Smooth muscle cell (in vitro differentiated cells): ENCODE measurements at regions not wholly inside any gene's neighbourhood (a gene's known extent, or its start where the extent isn't known, plus 50 kb on each side); places are given as distances from the start of the nearest gene placed in this dataset.

Experiments used
- DNase-seq: peaks from one replicate; lab custom pipeline; 2025; ENCODE audit not compliant: unreplicated experiment; lab: John Stamatoyannopoulos, UW
- H2AFZ ChIP-seq: fragments of 200-600 bp; sonication (generic); 2 replicates; pipeline ENCODE4 v1.6.0; 2016; ENCODE audit warnings: antibody characterized with exemption, low read depth, mild to moderate bottlenecking
- H3F3A ChIP-seq: fragments of 200-600 bp; sonication (generic); 2 replicates; pipeline ENCODE4 v1.6.0; 2017; ENCODE audit warnings: antibody characterized with exemption, low read depth
- H3K27ac ChIP-seq: fragments of 200-600 bp; sonication (generic); 2 replicates; pipeline ENCODE4 v1.5.1; 2016; ENCODE audit warnings: low read depth, mild to moderate bottlenecking
- H3K27me3 ChIP-seq: fragments of 200-600 bp; sonication (generic); 2 replicates; pipeline ENCODE4 v1.6.1; 2016; ENCODE audit warnings: low read depth, mild to moderate bottlenecking
- H3K36me3 ChIP-seq: fragments of 200-600 bp; sonication (generic); 2 replicates; pipeline ENCODE4 v1.5.1; 2016; ENCODE audit warnings: low read depth
- H3K4me1 ChIP-seq: fragments of 200-600 bp; sonication (generic); 2 replicates; pipeline ENCODE4 v1.5.1; 2016; ENCODE audit warnings: low read depth
- H3K4me2 ChIP-seq: fragments of 200-600 bp; sonication (generic); 2 replicates; pipeline ENCODE4 v1.6.0; 2016; ENCODE audit warnings: mild to moderate bottlenecking
- H3K4me3 ChIP-seq: fragments of 200-600 bp; sonication (generic); 2 replicates; pipeline ENCODE4 v1.5.1; 2016; ENCODE audit warnings: mild to moderate bottlenecking
- H3K79me2 ChIP-seq: fragments of 200-600 bp; sonication (generic); 2 replicates; pipeline ENCODE4 v1.6.0; 2016; ENCODE audit warnings: low read depth, mild to moderate bottlenecking
- H3K9ac ChIP-seq: fragments of 200-600 bp; sonication (generic); 2 replicates; pipeline ENCODE4 v1.6.0; 2016; ENCODE audit warnings: low read depth
- H3K9me3 ChIP-seq: fragments of 200-600 bp; sonication (generic); replicated peaks from 2 replicates; pipeline ENCODE4 v1.5.1; 2016; ENCODE audit warnings: low read depth
- H4K20me1 ChIP-seq: fragments of 200-600 bp; sonication (generic); 2 replicates; pipeline ENCODE4 v1.6.0; 2016; ENCODE audit warnings: low read depth
- WGBS: methylation state at CpG from one replicate; pipeline ENCODE4 v1.1.7; 2016; ENCODE audit warnings: low lambda C conversion rate; 5-methylcytosine and 5-hydroxymethylcytosine counted together
- TF ChIP-seq, protein P1 (sequence below): fragments of 200-600 bp; sonication (generic); IDR thresholded peaks from 2 replicates; pipeline ENCODE4 v1.5.1; 2017; ENCODE audit warnings: borderline replicate concordance, mild to moderate bottlenecking, antibody characterized with exemption; ENCODE audit not compliant: insufficient read depth, poor library complexity, severe bottlenecking

DNA sequence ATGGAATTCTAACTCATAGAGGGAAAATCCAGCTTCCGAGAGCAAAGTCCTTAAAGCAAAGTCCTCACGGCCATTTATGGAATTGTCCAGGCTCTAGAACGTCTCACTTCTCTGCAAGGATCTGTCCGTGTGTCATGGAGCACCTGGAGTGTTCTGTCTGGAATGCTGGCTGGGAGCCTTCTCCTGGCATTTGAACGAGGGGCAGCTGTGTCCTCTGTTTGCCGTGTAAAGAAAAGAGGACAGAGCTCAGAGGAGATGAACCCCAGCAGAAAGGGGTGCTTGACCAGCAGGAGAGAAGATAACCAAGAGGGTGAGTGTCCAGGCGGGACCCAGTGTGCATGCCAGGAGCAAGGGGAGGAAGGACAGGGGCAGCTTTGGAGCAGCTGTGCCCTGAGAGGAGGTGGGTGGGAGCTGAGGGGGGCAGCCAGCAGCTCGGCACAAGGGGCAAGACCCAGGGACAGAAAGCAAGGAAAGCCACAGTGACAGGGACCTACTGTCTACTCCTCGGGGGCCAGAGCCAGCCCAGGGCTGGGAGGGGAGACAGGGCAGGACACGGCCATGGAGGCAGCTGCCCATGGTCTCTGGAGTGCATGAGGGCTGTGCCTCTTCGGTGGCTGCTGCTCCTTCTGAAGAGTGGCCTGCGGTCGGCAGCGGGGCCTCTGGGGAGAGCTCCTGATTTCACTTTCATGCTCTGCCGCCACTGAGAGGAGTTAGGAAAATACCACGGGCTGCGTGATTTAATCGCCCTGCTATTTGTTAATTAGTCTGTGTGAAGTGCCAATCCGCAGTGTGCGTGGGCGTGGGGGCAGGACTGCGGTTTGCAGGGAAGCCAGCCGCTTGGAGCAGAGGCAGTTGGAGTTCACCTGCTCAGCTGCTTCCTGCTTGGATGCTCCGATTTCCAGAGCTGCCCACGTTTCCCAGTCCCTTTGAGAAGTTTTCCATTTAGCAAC, 149.3 kb upstream of the SHH start:
- no peak overlapping the region for H3K9ac ChIP-seq
- no peak for DNase-seq
- WGBS, result 67% methylated on average over 25 of the region's 25 CpGs

GRCh38 chr7:155959894-155960293, 147.6 kb upstream of the SHH start:
- no peaks in the 10 kb centered on the region for H3K27me3 ChIP-seq
- no peaks in the 10 kb centered on the region for H3K4me1 ChIP-seq
- no peaks in the 10 kb centered on the region for H3K9me3 ChIP-seq
- no peaks in the 10 kb centered on the region for H4K20me1 ChIP-seq
- H3F3A ChIP-seq, result no peaks in the 10 kb centered on the region
- WGBS, result 63% methylated on average over 13 of the region's 13 CpGs
- H3K4me2 ChIP-seq, result no peak overlapping the region
- TF ChIP-seq, protein P1, sequence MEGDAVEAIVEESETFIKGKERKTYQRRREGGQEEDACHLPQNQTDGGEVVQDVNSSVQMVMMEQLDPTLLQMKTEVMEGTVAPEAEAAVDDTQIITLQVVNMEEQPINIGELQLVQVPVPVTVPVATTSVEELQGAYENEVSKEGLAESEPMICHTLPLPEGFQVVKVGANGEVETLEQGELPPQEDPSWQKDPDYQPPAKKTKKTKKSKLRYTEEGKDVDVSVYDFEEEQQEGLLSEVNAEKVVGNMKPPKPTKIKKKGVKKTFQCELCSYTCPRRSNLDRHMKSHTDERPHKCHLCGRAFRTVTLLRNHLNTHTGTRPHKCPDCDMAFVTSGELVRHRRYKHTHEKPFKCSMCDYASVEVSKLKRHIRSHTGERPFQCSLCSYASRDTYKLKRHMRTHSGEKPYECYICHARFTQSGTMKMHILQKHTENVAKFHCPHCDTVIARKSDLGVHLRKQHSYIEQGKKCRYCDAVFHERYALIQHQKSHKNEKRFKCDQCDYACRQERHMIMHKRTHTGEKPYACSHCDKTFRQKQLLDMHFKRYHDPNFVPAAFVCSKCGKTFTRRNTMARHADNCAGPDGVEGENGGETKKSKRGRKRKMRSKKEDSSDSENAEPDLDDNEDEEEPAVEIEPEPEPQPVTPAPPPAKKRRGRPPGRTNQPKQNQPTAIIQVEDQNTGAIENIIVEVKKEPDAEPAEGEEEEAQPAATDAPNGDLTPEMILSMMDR, result no peak
- no peaks in the 10 kb centered on the region for H3K79me2 ChIP-seq
- no peak overlapping the region for H3K4me3 ChIP-seq
- no peaks in the 10 kb centered on the region for H3K36me3 ChIP-seq
- H2AFZ ChIP-seq, result no peak overlapping the region
- no peak overlapping the region for H3K27ac ChIP-seq
- H3K9ac ChIP-seq, result no peak overlapping the region
- DNase-seq, result no peak

More for the DNA sequence above, 149.3 kb upstream of the SHH start:
- Histone ChIP-seq H2AFZ (no peak overlapping the region), H3K9me3 (no peaks in the 10 kb centered on the region), H3K79me2 (no peaks in the 10 kb centered on the region), H3K36me3 (no peaks in the 10 kb centered on the region), H3F3A (no peaks in the 10 kb centered on the region), H3K4me3 (no peak overlapping the region), H4K20me1 (no peaks in the 10 kb centered on the region), H3K27me3 (peaks cover 10% of the 10 kb centered on the region), H3K4me1 (no peaks in the 10 kb centered on the region), H3K27ac (no peak overlapping the region), H3K4me2 (peak overlapping the region; percentile 5)
- TF ChIP-seq, protein P1, result no peak

GRCh38 chr7:155956977-155957376, 144.7 kb upstream of the SHH start:
- H3K79me2 ChIP-seq, result no peaks in the 10 kb centered on the region
- H4K20me1 ChIP-seq, result no peaks in the 10 kb centered on the region
- no peaks in the 10 kb centered on the region for H3K36me3 ChIP-seq
- H3K9me3 ChIP-seq, result no peaks in the 10 kb centered on the region
- WGBS, result 82% methylated on average over 12 of the region's 12 CpGs
- H3K4me3 ChIP-seq, result no peak overlapping the region
- TF ChIP-seq, protein P1, result no peak
- no peak overlapping the region for H3K4me2 ChIP-seq
- H3K9ac ChIP-seq, result no peak overlapping the region
- no peak for DNase-seq
- H3K4me1 ChIP-seq, result no peaks in the 10 kb centered on the region
- no peak overlapping the region for H3K27ac ChIP-seq
- H3F3A ChIP-seq, result no peaks in the 10 kb centered on the region
- no peaks in the 10 kb centered on the region for H3K27me3 ChIP-seq
- no peak overlapping the region for H2AFZ ChIP-seq

GRCh38 chr7:155955367-155955635, 143.0 kb upstream of the SHH start:
- no peak for DNase-seq
- H3K79me2 ChIP-seq, result no peaks in the 10 kb centered on the region
- peaks cover 3% of the 10 kb centered on the region for H3K4me1 ChIP-seq
- TF ChIP-seq, protein P1, result no peak
- WGBS, result 94% methylated on average over 9 of the region's 9 CpGs
- H3K4me3 ChIP-seq, result no peak overlapping the region
- H3K36me3 ChIP-seq, result no peaks in the 10 kb centered on the region
- no peaks in the 10 kb centered on the region for H3K27me3 ChIP-seq
- H2AFZ ChIP-seq, result no peak overlapping the region
- no peaks in the 10 kb centered on the region for H3F3A ChIP-seq
- no peak overlapping the region for H3K9ac ChIP-seq
- H3K4me2 ChIP-seq, result no peak overlapping the region
- H3K9me3 ChIP-seq, result no peaks in the 10 kb centered on the region
- no peaks in the 10 kb centered on the region for H4K20me1 ChIP-seq
- no peak overlapping the region for H3K27ac ChIP-seq
